IMR-90 (cell line): ENCODE measurements at regions not wholly inside any gene's neighbourhood (a gene's known extent, or its start where the extent isn't known, plus 50 kb on each side); places are given as distances from the start of the nearest gene placed in this dataset.

ENCODE experiments used
- CTCF ChIP-seq: conservative IDR thresholded peaks from 2 replicates; pipeline ENCODE4 v1.5.1; 2012; ENCODE audit warnings: mild to moderate bottlenecking, low read depth, low read length, improper control_type of control experiment
- RAD21 ChIP-seq: IDR thresholded peaks from 2 replicates; pipeline ENCODE4 v1.6.1; 2012; ENCODE audit warnings: low read length, improper control_type of control experiment
- RFX5 ChIP-seq: IDR thresholded peaks from 2 replicates; pipeline ENCODE4 v1.8.0; 2012; ENCODE audit warnings: low read depth, mild to moderate bottlenecking, low read length, moderate library complexity

GRCh38 chr6:91137286-91137685 lies 550.4 kb upstream of the MAP3K7 start:
- no peak for TF ChIP-seq CTCF
- TF ChIP-seq RFX5: no peak
- TF ChIP-seq RAD21: no peak
